ENCODE measurements at regions not wholly inside any gene's neighbourhood (a gene's known extent, or its start where the extent isn't known, plus 50 kb on each side); places are given as distances from the start of the nearest gene placed in this dataset.

DNA sequence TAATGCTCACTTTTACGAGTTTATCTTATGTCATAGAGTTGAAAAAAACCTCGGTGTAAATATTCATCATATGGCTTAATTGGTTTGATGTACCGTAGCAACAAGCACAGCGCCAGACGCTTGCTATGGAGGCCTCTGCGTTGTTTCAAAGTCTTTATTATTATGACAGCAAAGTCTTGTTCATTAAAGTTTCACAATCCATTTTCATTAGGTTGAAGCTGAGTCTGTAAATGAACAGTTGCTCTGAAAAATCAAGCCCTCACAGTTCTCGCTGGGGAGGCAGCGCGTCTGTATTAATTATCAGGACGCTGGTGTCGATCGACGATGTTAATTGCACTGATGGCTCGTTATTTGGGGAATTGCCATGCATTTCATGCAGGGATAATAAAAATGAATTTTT, 185.6 kb downstream of the INSC start:
- no peak for TF ChIP-seq CTCF (IDR thresholded peaks at IDR 0.05)
- Histone ChIP-seq H3K27ac (no peak overlapping the region), H3K9me3 (no peaks in the 10 kb centered on the region), H3K4me1 (no peaks in the 10 kb centered on the region), H3K4me3 (no peak overlapping the region), H3K36me3 (no peaks in the 10 kb centered on the region), H3K27me3 (ENCODE audit: low read depth) (no peaks in the 10 kb centered on the region)
- intact Hi-C loops (cut with DNase I) = no loop called here
- DNase-seq = no peak
- ATAC-seq = no peak

DNA sequence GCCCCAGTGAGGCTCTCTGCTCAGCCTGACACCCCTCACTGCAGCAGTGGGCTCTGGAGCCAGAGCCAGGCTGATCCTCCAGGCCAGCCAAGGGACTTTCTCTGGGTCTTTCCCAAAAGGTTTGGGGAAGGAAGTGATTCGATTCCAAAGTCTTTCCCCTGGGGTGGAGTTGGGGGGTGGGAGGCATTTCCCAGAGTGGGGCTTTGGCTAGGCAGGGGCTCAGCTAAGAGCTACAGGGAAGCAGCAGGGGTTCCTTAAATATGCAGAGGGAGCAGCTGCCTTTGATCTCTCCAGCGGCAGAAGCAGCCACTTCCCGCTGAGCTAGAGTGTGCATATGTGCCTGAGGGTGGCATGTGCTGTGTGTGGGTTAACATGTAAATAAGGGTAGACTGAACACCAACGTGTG, 192.9 kb downstream of the INSC start:
- TF ChIP-seq CTCF (IDR thresholded peaks at IDR 0.05) = no peak
- H3K4me3 ChIP-seq = no peak overlapping the region
- no peaks in the 10 kb centered on the region for H3K27me3 ChIP-seq (ENCODE audit: low read depth)
- no peaks in the 10 kb centered on the region for H3K9me3 ChIP-seq
- intact Hi-C loops (cut with DNase I) = no loop called here
- H3K27ac ChIP-seq = no peak overlapping the region
- no peaks in the 10 kb centered on the region for H3K36me3 ChIP-seq
- no peak for DNase-seq
- H3K4me1 ChIP-seq = no peaks in the 10 kb centered on the region
- ATAC-seq = no peak

DNA sequence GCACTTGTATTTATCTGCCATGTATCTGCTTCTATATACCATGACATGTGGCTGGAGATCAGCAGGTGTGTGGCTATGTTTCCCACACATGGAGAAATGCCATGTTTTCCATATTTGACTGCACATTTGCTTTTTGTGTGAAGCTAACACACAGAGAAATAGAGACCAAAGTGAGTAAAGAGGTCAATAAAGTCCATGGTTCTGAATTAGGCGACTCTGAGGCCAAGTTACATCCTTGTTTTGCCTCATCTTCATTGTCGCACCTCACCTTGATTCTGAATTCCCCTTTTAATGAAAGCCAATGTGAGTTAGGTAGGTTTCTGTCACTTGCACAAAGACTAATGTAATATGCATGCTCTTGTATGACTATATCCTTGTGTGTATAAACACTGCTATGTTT, 194.1 kb downstream of the INSC start:
- no peak for ATAC-seq
- Histone ChIP-seq H3K27me3 (ENCODE audit: low read depth) (no peaks in the 10 kb centered on the region), H3K4me3 (no peak overlapping the region), H3K9me3 (no peaks in the 10 kb centered on the region), H3K4me1 (no peaks in the 10 kb centered on the region), H3K27ac (no peak overlapping the region), H3K36me3 (no peaks in the 10 kb centered on the region)
- intact Hi-C loops (cut with DNase I) = no loop called here
- DNase-seq = no peak
- TF ChIP-seq CTCF (IDR thresholded peaks at IDR 0.05) = no peak

DNA sequence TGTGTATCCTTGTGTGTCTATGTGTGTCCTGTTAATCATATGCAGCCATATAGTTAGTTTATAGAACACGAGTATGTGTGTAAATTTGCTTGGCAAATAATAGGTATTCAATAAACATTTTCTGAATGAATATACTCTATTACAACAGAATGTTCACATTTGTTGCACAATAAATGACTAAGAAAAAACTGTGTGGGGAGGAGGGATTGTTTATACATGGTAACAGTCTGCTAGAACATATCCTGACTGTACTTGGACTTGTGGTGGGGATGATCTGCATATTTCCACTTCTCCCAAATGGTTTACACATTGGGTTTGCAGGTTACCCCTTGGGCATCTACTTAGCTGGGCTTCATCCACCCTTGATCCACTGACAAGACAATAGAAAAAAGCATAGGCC, 194.6 kb downstream of the INSC start:
- DNase-seq = no peak
- no peaks in the 10 kb centered on the region for H3K4me1 ChIP-seq
- intact Hi-C loops (cut with DNase I) = no loop called here
- H3K9me3 ChIP-seq = no peaks in the 10 kb centered on the region
- no peak overlapping the region for H3K4me3 ChIP-seq
- no peaks in the 10 kb centered on the region for H3K36me3 ChIP-seq
- ATAC-seq = no peak
- no peak for TF ChIP-seq CTCF (IDR thresholded peaks at IDR 0.05)
- H3K27ac ChIP-seq = no peak overlapping the region
- no peaks in the 10 kb centered on the region for H3K27me3 ChIP-seq (ENCODE audit: low read depth)

GRCh38 chr11:15313862-15314261, 199.1 kb downstream of the INSC start:
- intact Hi-C loops (cut with DNase I) = no loop called here
- Histone ChIP-seq H3K4me1 (no peaks in the 10 kb centered on the region), H3K27me3 (ENCODE audit: low read depth) (no peaks in the 10 kb centered on the region), H3K9me3 (no peaks in the 10 kb centered on the region), H3K27ac (no peak overlapping the region), H3K36me3 (no peaks in the 10 kb centered on the region), H3K4me3 (no peak overlapping the region)
- DNase-seq (no peak), ATAC-seq (no peak)
- TF ChIP-seq CTCF (IDR thresholded peaks at IDR 0.05) = no peak

- DNase-seq = no peak
- no peaks in the 10 kb centered on the region for H3K4me1 ChIP-seq
- intact Hi-C loops (cut with DNase I) = no loop called here
Measured at GRCh38 chr11:15318814-15319213, 204.1 kb downstream of the INSC start.

More at GRCh38 chr11:15318814-15319213, 204.1 kb downstream of the INSC start:
- ATAC-seq = no peak
- no peaks in the 10 kb centered on the region for H3K9me3 ChIP-seq
- H3K27ac ChIP-seq = no peak overlapping the region
- no peak for TF ChIP-seq CTCF (IDR thresholded peaks at IDR 0.05)
- H3K27me3 ChIP-seq (ENCODE audit: low read depth) = no peaks in the 10 kb centered on the region
- no peak overlapping the region for H3K4me3 ChIP-seq
- H3K36me3 ChIP-seq = no peaks in the 10 kb centered on the region

Data from lower lobe of right lung (tissue), 2 donors.